SU-DHL-6 (cell line): ENCODE measurements at regions not wholly inside any gene's neighbourhood (a gene's known extent, or its start where the extent isn't known, plus 50 kb on each side); places are given as distances from the start of the nearest gene placed in this dataset.

Experiments used
- H2AFZ ChIP-seq: fragments of 200-600 bp; sonication (generic); 2 replicates; pipeline ENCODE4 v1.6.1; 2014; ENCODE audit warnings: low read depth, mild to moderate bottlenecking, moderate library complexity, mixed read lengths, antibody characterized with exemption, low read length; ENCODE audit not compliant: severe bottlenecking
- H3F3A ChIP-seq: fragments of 200-600 bp; shearing (Covaris generic); 2 replicates; pipeline ENCODE4 v1.6.0; 2016; ENCODE audit warnings: antibody characterized with exemption, mild to moderate bottlenecking; ENCODE audit not compliant: insufficient read depth
- H3K27ac ChIP-seq: fragments of 200-600 bp; sonication (generic); 2 replicates; pipeline ENCODE4 v1.5.1; 2016; ENCODE audit warnings: low read depth, mild to moderate bottlenecking, low read length, moderate library complexity, mixed read lengths
- H3K27me3 ChIP-seq: fragments of 200-600 bp; sonication (generic), shearing (Covaris generic); 2 replicates; pipeline ENCODE4 v1.6.0; 2014; ENCODE audit warnings: mild to moderate bottlenecking, low read length
- H3K36me3 ChIP-seq: fragments of 200-600 bp; sonication (generic); 2 replicates; pipeline ENCODE4 v1.6.1; 2014; ENCODE audit warnings: mild to moderate bottlenecking, low read length, mixed read lengths
- H3K4me2 ChIP-seq: fragments of 300-600, 200-600 bp; shearing (Covaris generic), sonication (generic); 2 replicates; pipeline ENCODE4 v1.6.0; 2014; ENCODE audit warnings: low read length, low read depth, mild to moderate bottlenecking; ENCODE audit not compliant: poor library complexity, severe bottlenecking
- H3K4me3 ChIP-seq: fragments of 200-600 bp; sonication (generic); 2 replicates; pipeline ENCODE4 v1.5.1; 2014; ENCODE audit warnings: antibody characterized with exemption, low read length, mild to moderate bottlenecking, mixed read lengths; ENCODE audit not compliant: insufficient read depth, poor library complexity, severe bottlenecking
- H3K79me2 ChIP-seq: fragments of 200-600 bp; sonication (generic); 2 replicates; pipeline ENCODE4 v1.6.1; 2014; ENCODE audit warnings: mild to moderate bottlenecking, low read length, moderate library complexity; ENCODE audit not compliant: insufficient read depth
- H3K9ac ChIP-seq: fragments of 200-600 bp; sonication (generic); 2 replicates; pipeline ENCODE4 v1.7.0; 2014; ENCODE audit warnings: mild to moderate bottlenecking, low read length
- H3K9me2 ChIP-seq: fragments of 200-600 bp; sonication (generic); replicated peaks from 2 replicates; pipeline ENCODE4 v1.6.1; 2014; ENCODE audit warnings: low read length; ENCODE audit not compliant: insufficient read depth
- H3K9me3 ChIP-seq: fragments of 200-600 bp; sonication (generic); 2 replicates; pipeline ENCODE4 v1.6.1; 2014; ENCODE audit warnings: low read length, mixed read lengths; ENCODE audit not compliant: insufficient read depth
- H4K20me1 ChIP-seq: fragments of 200-600 bp; sonication (generic); 2 replicates; pipeline ENCODE4 v1.6.1; 2014; ENCODE audit warnings: low read depth, mild to moderate bottlenecking, antibody characterized with exemption, low read length, moderate library complexity, mixed read lengths
- CTCF ChIP-seq: fragments of 200-600 bp; sonication (generic); IDR thresholded peaks from one replicate; pipeline ENCODE4 v1.5.1; 2017; ENCODE audit warnings: antibody characterized with exemption, mild to moderate bottlenecking, low read length, moderate library complexity; ENCODE audit not compliant: insufficient read depth, poor library complexity, severe bottlenecking
- EZH2phosphoT487 ChIP-seq: fragments of 200-600 bp; sonication (generic), shearing (Covaris generic); conservative IDR thresholded peaks from 2 replicates; pipeline ENCODE4 v1.6.1; 2018; ENCODE audit warnings: mild to moderate bottlenecking, antibody characterized with exemption, low read length, moderate library complexity, mixed read lengths

- Histone ChIP-seq H3K79me2 (no peaks in the 10 kb centered on the region), H3F3A (no peaks in the 10 kb centered on the region), H3K9me3 (no peaks in the 10 kb centered on the region), H2AFZ (no peak overlapping the region), H3K36me3 (no peaks in the 10 kb centered on the region), H3K4me3 (no peak overlapping the region), H4K20me1 (no peaks in the 10 kb centered on the region), H3K9ac (no peak overlapping the region), H3K27me3 (no peaks in the 10 kb centered on the region), H3K4me2 (no peak overlapping the region), H3K27ac (no peak overlapping the region), H3K9me2 (no peaks in the 10 kb centered on the region)
- TF ChIP-seq EZH2phosphoT487 (no peak), CTCF (no peak)
Measured at GRCh38 chr1:102758418-102758817, 349.9 kb downstream of the COL11A1 start.

DNA sequence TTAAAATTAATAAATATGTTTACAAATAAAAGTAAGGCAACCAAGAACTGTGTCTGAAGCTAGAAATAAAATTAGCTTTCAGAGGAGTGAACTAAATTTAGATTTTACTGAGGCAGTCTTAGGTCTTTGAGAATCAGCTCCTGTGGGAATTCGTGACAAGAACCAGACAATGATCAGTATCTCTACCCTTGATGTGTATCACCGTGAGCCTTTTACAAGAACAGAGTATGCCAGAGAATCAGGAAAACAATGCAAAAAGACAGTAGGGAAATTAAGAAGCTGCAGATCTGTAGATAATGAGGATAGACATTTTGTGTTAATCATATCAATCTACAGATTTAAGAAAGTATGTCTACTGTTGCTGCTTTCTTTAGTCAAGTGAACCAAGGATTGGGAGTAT is 351.0 kb downstream of the COL11A1 start:
- Histone ChIP-seq H3K9me3 (no peaks in the 10 kb centered on the region), H3K9me2 (no peaks in the 10 kb centered on the region), H3K4me3 (no peak overlapping the region), H3K79me2 (no peaks in the 10 kb centered on the region), H2AFZ (no peak overlapping the region), H3K36me3 (no peaks in the 10 kb centered on the region), H3F3A (no peaks in the 10 kb centered on the region), H3K4me2 (no peak overlapping the region), H3K9ac (no peak overlapping the region), H3K27ac (no peak overlapping the region), H3K27me3 (no peaks in the 10 kb centered on the region), H4K20me1 (no peaks in the 10 kb centered on the region)
- TF ChIP-seq CTCF (no peak), EZH2phosphoT487 (no peak)

DNA sequence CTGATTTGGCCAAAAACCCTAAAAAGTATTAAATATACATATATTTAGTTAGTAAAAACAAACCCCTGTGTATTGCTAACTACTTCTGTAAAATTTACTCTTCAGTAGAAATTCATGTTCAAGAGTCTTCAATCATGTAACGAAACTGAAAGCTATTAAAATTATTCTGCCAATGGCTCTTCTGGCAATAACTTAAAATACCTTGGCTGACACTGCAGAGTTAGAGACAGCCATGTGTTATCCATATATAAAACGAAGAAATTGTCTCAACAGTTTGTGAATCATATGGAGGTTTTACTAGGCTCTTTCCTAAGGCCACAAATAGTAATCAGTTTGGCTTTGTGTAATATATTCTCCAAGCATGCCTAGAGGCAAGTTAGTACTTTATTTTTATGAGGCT is 357.2 kb downstream of the COL11A1 start:
- Histone ChIP-seq H3K79me2 (no peaks in the 10 kb centered on the region), H3K9me2 (no peaks in the 10 kb centered on the region), H3F3A (no peaks in the 10 kb centered on the region), H3K9ac (no peak overlapping the region), H2AFZ (no peak overlapping the region), H3K36me3 (no peaks in the 10 kb centered on the region), H3K9me3 (no peaks in the 10 kb centered on the region), H4K20me1 (no peaks in the 10 kb centered on the region), H3K27ac (no peak overlapping the region), H3K27me3 (no peaks in the 10 kb centered on the region), H3K4me2 (no peak overlapping the region), H3K4me3 (no peak overlapping the region)
- TF ChIP-seq EZH2phosphoT487 (no peak), CTCF (no peak)

GRCh38 chr1:102742426-102742825 is 365.9 kb downstream of the COL11A1 start:
- Histone ChIP-seq H3K4me3 (no peak overlapping the region), H3K9me3 (no peaks in the 10 kb centered on the region), H3K36me3 (no peaks in the 10 kb centered on the region), H3K27me3 (no peaks in the 10 kb centered on the region), H3F3A (no peaks in the 10 kb centered on the region), H2AFZ (no peak overlapping the region), H3K27ac (no peak overlapping the region), H4K20me1 (no peaks in the 10 kb centered on the region), H3K79me2 (no peaks in the 10 kb centered on the region), H3K9me2 (no peaks in the 10 kb centered on the region), H3K9ac (no peak overlapping the region), H3K4me2 (no peak overlapping the region)
- TF ChIP-seq EZH2phosphoT487 (no peak), CTCF (no peak)
